HUES48 (cell line): ENCODE measurements at regions not wholly inside any gene's neighbourhood (a gene's known extent, or its start where the extent isn't known, plus 50 kb on each side); places are given as distances from the start of the nearest gene placed in this dataset.

Experiments
- H3K27ac ChIP-seq: one replicate; pipeline ENCODE4 v1.7.0; 2013; ENCODE audit warnings: low read depth, low read length, inconsistent platforms
- H3K27me3 ChIP-seq: 2 replicates; pipeline ENCODE4 v1.6.1; 2013; ENCODE audit warnings: mild to moderate bottlenecking, low read length; ENCODE audit not compliant: control insufficient read depth, insufficient read depth
- H3K36me3 ChIP-seq: 2 replicates; pipeline ENCODE4 v1.6.1; 2013; ENCODE audit warnings: low read length; ENCODE audit not compliant: control insufficient read depth, insufficient read depth
- H3K4me1 ChIP-seq: 2 replicates; pipeline ENCODE4 v1.6.1; 2013; ENCODE audit warnings: mild to moderate bottlenecking, low read length; ENCODE audit not compliant: control insufficient read depth, insufficient read depth
- H3K4me3 ChIP-seq: 2 replicates; pipeline ENCODE4 v1.5.1; 2013; ENCODE audit warnings: mild to moderate bottlenecking, low read depth, low read length
- H3K9ac ChIP-seq: 2 replicates; pipeline ENCODE4 v1.6.1; 2013; ENCODE audit warnings: mild to moderate bottlenecking, low read depth, low read length, moderate library complexity
- H3K9me3 ChIP-seq: 2 replicates; pipeline ENCODE4 v1.6.1; 2013; ENCODE audit warnings: low read length; ENCODE audit not compliant: control insufficient read depth, insufficient read depth

DNA sequence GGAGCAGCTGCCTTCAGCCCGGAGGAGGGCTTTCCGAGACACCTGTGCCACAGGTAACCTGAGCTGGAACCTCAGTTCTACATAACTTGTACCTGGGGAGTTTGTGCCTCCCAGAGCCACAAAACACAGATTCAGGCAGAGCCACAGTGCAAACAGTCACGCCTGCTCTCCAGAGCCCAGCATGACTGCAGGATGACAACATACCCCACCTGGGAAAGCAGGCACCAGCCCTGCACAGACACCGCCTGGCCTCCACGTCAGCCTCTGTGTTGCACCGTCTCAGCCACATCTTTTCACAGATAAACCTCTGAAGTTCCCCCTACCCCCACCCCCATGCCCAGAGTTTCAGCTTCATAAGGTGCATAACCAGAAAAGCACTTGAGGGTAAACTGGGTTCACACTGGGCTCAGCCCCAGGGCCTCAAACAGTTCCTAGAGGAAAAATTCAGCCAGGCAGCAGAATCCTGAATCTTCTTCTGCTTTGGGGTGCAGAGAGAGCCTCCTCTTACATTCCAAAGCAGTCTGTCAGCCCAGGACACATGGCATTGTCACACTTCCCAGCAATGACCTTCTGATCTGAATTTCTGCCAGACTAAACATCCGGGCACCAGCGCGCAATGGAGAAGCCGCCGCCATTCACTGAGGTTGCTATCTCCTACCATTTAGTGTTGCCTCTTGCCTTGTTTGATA is 229.5 kb downstream of the TOMM20 start:
- Histone ChIP-seq H3K27ac (no peak overlapping the region), H3K36me3 (no peaks in the 10 kb centered on the region), H3K4me1 (peaks cover 8% of the 10 kb centered on the region; the same call in 1 of the 2 replicates), H3K9me3 (no peaks in the 10 kb centered on the region), H3K4me3 (no peak overlapping the region), H3K27me3 (no peaks in the 10 kb centered on the region), H3K9ac (no peak overlapping the region)

DNA sequence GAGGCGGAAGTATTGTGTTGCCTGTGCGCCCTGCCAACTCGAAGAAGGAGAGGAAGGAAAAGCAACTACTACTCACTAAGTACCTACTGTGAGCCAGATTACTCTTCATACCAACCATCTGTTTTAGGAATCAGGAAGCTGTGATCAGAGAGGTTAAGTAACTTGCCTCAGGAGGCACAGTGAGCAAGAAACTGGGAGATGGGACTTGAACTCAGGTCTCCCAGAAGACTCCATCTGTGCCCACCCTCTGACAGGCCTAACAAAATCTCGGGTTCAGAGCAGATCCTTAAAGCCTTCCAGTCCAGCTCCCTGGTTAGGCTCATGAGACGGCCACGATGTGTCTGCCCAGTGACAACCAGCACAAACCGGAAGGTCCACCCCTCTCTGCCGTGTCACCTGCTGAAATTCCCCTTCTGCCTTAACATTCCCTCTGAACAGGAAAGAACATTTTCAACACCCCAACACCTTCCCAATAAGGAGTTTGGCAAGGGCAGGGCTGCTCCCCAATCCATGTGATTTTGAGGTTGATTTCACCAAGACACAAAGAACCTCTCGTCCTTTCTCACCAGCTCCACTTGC is 230.1 kb downstream of the TOMM20 start:
- Histone ChIP-seq H3K9me3 (no peaks in the 10 kb centered on the region), H3K9ac (no peak overlapping the region), H3K4me3 (no peak overlapping the region), H3K27ac (no peak overlapping the region), H3K4me1 (peaks cover 8% of the 10 kb centered on the region; the same call in 1 of the 2 replicates), H3K36me3 (no peaks in the 10 kb centered on the region), H3K27me3 (no peaks in the 10 kb centered on the region)

DNA sequence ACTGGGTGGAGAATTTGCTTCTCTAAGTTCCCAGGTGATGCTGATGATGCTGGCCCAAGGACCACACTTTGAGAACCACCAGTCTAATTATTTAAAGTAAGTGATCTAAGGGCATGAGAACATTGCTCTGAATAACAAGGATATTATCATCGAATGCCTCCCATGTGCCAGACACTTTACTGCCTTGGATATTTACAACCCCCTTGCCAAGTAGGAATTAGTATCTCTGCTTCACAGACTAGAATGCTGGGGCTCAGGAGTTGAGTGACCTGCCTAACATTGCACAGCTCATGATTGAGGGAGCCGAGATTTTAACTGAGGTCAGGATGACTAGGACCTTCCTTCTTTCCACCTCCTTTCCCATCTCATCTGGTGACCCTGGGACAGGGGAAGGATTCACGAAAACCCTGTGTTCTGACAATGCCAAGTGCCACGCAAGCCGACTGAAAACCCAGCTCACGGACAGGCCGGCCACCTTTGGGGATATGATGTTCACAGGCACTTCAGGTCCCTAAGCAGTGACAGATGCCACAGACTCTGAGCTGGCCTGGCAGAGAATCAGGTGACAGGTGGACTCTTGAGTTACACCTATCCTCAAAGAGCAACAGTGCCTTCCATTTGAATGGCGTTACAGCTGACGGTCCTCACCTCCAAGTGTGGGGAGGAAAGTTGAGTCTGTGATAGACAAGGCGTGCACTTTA is 230.7 kb downstream of the TOMM20 start:
- H3K27ac ChIP-seq = no peak overlapping the region

DNA sequence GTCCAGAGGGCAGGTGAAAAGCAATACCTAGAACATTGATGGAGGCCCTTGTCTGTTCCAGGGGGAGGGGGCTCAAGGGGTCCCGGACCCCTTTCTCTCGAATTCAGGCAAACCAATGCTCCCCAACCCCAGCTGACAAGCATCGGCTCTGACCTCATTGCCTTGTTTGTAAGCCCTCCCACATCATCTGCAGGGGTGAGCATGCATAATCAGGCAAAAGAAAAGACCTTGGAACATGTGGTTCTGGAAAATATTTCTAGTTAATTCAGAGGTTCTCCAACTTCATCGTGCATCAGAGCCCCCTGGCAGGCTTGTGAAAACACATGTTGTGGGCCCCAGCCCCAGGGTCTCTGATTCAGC is 231.3 kb downstream of the TOMM20 start:
- Histone ChIP-seq H3K9me3 (no peaks in the 10 kb centered on the region), H3K27me3 (no peaks in the 10 kb centered on the region), H3K4me1 (peaks cover 4% of the 10 kb centered on the region; the same call in 1 of the 2 replicates), H3K4me3 (no peak overlapping the region), H3K27ac (no peak overlapping the region), H3K9ac (no peak overlapping the region), H3K36me3 (no peaks in the 10 kb centered on the region)

More for the DNA sequence above, 230.7 kb downstream of the TOMM20 start:
- Histone ChIP-seq H3K4me1 (peaks cover 8% of the 10 kb centered on the region; the same call in 1 of the 2 replicates), H3K36me3 (no peaks in the 10 kb centered on the region), H3K9me3 (no peaks in the 10 kb centered on the region), H3K27me3 (no peaks in the 10 kb centered on the region), H3K4me3 (no peak overlapping the region), H3K9ac (no peak overlapping the region)

DNA sequence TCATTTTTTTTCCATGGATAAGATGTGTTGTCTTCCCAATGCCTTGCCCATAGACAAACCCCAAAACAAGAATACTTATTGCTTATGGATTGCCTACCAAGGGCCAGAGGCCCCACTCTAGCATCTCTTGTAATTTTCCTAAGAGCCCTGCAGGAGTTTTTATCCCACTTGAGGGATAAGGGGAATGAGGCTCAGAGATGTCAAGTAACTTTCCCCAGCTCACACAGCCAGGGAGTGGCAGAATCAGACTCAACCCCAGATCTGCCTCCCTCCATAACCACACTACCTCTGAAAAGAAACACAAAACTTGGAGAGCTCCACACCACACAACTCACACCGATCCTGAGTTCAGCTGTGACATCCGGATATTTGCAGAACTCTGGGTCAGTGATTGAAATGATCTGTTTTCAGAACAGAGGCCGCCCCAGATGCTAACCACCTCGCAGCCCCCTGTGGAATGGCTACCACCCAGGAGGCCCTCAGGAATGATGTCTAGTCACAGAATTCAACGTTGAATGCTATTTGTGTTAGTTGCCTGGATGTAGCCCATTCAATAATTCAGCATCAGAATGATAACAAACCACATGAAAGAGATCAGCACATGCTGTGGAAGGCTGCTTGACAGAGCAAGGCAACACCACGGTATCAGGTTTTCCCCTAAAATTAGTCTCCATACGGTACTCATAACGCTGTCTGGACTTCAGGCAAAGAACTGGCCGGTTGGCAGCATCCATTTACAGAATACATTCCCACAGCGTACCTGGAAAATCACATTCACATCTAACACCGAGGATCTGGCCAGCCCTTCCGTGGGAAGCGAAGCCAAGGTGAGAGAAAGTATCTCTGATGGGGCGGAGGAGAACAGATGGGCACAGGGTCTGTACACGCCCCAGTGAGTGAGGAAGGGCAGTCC is 231.9 kb downstream of the TOMM20 start:
- H3K9ac ChIP-seq = no peak overlapping the region
- no peak overlapping the region for H3K27ac ChIP-seq
- no peaks in the 10 kb centered on the region for H3K9me3 ChIP-seq
- H3K36me3 ChIP-seq = no peaks in the 10 kb centered on the region
- H3K27me3 ChIP-seq = no peaks in the 10 kb centered on the region
- H3K4me3 ChIP-seq = no peak overlapping the region
- H3K4me1 ChIP-seq = peaks cover 3% of the 10 kb centered on the region; the same call in 1 of the 2 replicates

DNA sequence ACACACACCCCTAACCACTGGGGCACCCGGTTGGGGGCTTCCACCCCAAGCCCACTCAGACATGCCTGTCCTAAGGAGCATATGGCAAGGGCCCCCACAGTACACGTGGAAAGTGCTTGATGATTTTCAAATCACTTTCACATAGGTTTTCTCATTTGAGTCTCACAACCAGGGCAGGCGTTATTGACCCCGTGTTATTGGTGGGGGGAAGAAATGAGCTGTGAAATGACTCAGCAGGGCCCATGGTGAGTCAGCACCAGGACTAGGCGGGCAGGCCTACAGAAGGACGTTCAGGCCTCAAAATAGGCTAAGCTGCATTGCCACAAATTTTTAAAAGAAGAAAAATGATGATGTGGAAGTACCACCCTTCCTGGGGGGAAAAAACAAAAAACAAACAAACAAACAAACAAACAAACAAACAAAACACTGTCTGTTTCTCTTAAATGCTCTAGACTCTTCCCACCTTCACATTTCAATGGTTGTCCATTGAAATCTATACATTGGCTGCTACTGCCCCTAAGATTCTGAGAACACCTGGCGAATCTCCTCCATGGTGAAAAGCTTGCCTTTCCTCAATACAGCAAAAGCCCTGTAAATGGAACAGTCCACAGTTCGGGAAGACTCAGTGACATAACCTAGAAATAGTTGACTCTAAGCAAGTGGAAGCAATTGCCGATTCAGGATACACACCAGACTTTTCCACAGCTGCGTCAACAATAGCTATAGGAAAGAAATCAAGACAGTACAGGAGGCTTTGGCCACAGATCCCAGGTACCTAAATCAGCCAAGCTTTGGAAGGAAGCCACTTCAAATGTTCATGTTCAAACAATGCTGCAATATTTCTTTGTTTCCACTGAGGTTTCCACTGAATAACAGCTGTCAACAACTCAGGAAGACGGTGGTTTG is 234.7 kb downstream of the TOMM20 start:
- no peaks in the 10 kb centered on the region for H3K4me1 ChIP-seq
- no peak overlapping the region for H3K9ac ChIP-seq
- no peak overlapping the region for H3K4me3 ChIP-seq
- H3K27ac ChIP-seq = no peak overlapping the region
- no peaks in the 10 kb centered on the region for H3K9me3 ChIP-seq
- H3K36me3 ChIP-seq = no peaks in the 10 kb centered on the region
- no peaks in the 10 kb centered on the region for H3K27me3 ChIP-seq

DNA sequence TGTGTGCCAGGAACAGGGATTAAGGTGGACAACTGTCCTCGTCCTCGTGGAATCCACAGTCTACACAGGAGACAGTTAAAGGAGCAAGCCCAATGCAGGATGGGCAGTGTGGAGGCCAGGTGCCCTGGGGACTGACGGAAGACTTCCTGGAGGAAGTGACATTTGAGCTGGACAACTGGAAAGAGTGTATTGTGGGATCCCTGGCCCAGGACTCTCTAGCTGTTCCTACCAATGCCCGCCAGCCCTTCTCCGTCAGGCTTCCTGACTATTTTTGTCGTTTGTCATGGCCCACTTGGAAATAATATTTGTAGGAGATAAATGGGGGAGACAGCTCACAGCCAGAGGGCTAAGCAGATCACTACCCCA is 235.3 kb downstream of the TOMM20 start:
- H3K4me3 ChIP-seq = no peak overlapping the region
- no peak overlapping the region for H3K9ac ChIP-seq
- H3K27ac ChIP-seq = no peak overlapping the region
- no peaks in the 10 kb centered on the region for H3K4me1 ChIP-seq
- H3K9me3 ChIP-seq = no peaks in the 10 kb centered on the region
- H3K27me3 ChIP-seq = no peaks in the 10 kb centered on the region
- H3K36me3 ChIP-seq = no peaks in the 10 kb centered on the region

DNA sequence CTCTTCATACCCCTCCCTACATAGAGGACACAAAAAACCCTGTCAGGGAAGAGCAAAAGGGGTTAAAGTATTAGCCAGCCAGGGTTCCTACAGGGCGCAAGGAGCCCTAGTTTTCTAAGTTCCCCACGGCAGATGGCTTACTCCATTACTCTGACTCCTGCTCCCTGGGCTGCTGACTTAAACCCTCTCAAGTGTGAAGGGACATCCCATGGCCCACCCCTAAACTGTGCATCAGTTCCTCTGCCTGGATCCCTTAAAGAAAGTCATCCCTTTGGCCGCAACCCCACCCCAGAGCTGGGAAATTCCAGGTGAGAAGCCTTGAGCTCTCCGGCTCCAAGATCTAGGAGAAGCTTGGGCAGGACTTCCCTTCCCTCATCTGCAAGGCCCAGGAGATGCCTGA is 236.0 kb downstream of the TOMM20 start:
- H3K27me3 ChIP-seq = no peaks in the 10 kb centered on the region
- H3K9ac ChIP-seq = no peak overlapping the region
- no peak overlapping the region for H3K27ac ChIP-seq
- no peaks in the 10 kb centered on the region for H3K36me3 ChIP-seq
- H3K9me3 ChIP-seq = no peaks in the 10 kb centered on the region
- no peak overlapping the region for H3K4me3 ChIP-seq
- no peaks in the 10 kb centered on the region for H3K4me1 ChIP-seq

DNA sequence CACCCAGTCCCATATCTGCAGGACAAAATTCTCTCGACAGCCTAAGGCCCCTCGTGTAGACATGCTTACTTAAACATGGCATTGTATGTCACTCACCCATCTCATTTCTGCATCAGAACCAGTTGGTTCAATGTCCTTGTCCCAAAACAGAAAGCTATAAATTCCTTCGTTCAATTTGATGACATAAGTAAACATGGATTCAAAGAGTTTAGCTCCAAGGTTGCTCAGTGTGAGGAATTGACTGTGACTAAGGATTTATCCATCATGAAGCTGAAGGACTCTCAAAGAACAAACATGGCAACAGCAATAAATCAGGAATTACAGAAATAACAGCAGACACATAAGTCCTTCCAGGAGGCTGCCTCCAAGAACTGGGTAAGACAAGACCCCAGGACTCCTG is 237.2 kb downstream of the TOMM20 start:
- Histone ChIP-seq H3K4me3 (no peak overlapping the region), H3K27ac (no peak overlapping the region), H3K9ac (no peak overlapping the region), H3K36me3 (no peaks in the 10 kb centered on the region), H3K27me3 (no peaks in the 10 kb centered on the region), H3K4me1 (no peaks in the 10 kb centered on the region), H3K9me3 (no peaks in the 10 kb centered on the region)

DNA sequence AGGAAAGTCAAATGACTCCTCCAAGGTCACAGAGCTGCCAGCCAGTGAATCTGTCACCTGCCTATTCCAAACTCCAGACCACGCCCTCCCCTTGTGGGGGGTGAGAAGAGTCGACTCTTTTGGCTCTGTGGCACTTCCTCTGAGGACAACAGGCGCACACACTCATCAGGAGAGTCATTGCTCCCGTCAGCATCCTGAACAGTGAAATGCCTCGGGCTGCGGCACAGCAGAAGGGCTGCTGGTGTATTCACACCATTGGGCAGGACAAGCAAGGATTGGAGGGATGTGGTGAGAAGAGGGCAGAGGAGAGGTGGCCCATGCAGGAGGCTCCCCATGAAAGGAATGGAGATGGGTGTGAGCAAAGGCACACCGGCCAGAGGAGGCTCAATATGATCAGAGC is 239.0 kb downstream of the TOMM20 start:
- H3K4me3 ChIP-seq = no peak overlapping the region
- no peak overlapping the region for H3K9ac ChIP-seq
- H3K36me3 ChIP-seq = no peaks in the 10 kb centered on the region
- H3K4me1 ChIP-seq = no peaks in the 10 kb centered on the region
- H3K27me3 ChIP-seq = no peaks in the 10 kb centered on the region
- no peaks in the 10 kb centered on the region for H3K9me3 ChIP-seq
- no peak overlapping the region for H3K27ac ChIP-seq
